HG03565 (cell line): ENCODE measurements at regions not wholly inside any gene's neighbourhood (a gene's known extent, or its start where the extent isn't known, plus 50 kb on each side); places are given as distances from the start of the nearest gene placed in this dataset.
"Not testable (repeated sequence)": the region's sequence is repeated elsewhere in the genome, so short reads cannot be mapped to it uniquely, and the experiment has no call there.

Experiments used
- ATAC-seq: cut with Tn5 transposase; IDR thresholded peaks from one replicate; pipeline ENCODE4 v1.9.1; 2021; ENCODE audit warnings: mild to moderate bottlenecking, moderate library complexity; ENCODE audit not compliant: unreplicated experiment

DNA sequence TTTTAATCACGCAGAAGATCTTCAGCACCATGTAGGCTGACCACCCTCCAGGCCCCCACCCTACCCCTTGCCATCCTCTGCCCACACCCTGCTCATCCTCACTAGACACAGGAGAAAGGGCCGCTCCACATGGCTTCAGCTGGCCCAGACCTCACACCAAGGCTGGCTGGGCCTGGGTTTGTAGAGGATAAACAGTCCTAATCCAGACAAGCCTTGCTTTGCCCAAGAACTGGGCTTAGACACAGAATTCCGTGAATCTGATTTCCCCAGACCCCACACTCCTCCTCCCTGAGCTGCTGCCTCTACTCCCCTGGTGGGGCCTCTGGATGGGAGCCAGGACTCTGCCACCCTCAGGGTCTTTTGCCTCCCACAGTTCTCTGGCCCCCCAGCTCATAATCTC, 185.3 kb downstream of the CYP26B1 start:
- ATAC-seq: no peak

DNA sequence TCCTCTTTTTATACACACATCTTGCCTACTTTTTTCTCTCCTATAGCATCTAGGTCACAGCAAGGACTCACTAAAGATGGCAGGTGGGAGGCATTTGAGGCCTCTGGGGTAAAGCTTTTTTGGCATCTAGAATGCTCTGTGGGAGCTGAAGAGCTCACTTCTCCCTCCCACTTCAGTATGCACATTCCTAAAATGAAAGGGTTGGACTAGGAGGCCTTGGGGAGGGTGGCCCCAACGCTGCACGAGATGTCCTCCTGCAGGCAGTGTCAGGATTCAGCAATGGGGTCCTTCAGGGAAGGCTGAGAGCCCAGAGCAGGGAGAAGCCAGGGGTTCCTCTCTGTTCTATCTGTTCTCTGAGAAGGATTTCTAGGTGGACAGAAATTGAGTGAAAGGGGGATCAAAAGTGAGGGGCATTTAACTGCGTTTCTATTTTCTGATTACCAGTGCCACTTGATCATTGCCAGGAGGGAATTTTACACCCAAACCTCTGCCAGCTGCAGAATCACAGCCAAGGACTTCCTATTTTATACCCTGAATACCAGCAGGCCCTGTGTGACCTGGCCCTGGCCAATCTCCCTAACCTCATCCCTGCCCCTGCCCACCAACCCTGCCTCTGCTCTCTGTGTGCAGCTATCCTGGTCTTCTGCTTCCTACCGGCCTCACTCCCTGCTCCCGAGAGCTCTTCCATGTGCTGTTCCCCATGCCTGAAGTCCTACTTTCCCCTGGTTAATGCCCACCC, 186.2 kb downstream of the CYP26B1 start:
- ATAC-seq: no peak

DNA sequence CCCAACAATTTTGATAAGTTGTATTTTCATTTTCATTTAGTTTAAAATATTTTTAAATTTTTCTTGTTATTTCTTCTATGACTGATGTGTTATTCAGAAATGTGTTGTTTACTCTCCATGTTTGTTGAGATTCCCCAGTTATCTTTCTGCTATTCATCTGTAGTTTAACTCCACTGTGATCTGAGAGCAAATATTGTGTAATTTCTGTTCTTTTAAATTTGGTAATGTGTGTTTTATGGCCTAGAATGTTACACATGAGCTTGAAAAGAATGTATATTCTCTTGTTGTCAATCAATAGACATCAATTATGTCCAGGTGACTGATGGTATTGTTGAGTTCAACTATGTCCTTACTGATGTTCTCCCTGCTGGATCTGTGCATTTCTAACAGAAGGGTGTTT, 188.2 kb downstream of the CYP26B1 start:
- no peak for ATAC-seq

DNA sequence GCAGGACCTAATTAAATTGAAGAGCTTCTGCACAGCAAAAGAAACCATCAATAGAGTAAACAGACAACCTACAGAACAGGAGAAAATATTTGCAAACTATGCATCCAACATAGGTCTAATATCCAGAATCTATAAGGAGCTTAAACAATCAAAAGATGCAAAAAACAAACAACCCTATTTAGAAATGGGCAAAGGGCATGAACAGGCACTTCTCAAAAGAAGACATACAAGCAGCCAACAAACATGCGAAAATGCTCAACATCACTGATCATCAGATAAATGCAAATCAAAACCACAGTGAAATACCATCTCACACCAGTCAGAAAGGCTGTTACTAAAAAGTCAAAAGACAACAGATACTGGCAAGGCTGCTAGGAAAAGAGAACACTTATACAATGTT, 189.2 kb downstream of the CYP26B1 start:
- ATAC-seq: not testable (repeated sequence)

DNA sequence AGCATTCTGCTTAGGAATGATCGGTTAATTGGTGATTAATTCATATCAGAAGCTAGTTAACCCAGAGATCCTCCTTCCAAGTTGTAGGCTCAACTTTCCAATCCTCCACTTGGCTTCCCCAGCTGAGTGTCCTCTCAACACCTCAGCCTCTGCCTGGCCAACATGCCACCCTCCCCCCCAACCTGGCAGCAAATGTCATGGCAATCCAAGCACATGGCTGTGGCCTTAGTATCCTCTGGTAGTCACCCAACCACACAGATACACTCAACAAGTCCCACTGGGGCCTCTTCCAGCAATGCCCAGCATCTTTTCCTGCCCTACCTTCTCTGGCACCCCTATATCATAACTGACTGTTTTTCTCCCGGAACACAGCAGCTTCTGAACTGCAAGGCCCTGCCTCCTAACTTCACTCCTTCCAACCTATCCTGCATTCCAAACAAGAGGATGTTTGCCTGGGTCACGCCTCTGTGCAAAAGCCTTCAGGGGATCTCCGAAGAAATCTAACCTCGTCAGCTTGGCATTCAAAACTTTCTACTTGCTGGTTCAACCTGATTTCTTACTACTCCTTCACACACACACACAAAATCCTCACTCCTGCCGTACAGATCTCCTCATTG, 195.0 kb downstream of the CYP26B1 start:
- ATAC-seq: no peak

DNA sequence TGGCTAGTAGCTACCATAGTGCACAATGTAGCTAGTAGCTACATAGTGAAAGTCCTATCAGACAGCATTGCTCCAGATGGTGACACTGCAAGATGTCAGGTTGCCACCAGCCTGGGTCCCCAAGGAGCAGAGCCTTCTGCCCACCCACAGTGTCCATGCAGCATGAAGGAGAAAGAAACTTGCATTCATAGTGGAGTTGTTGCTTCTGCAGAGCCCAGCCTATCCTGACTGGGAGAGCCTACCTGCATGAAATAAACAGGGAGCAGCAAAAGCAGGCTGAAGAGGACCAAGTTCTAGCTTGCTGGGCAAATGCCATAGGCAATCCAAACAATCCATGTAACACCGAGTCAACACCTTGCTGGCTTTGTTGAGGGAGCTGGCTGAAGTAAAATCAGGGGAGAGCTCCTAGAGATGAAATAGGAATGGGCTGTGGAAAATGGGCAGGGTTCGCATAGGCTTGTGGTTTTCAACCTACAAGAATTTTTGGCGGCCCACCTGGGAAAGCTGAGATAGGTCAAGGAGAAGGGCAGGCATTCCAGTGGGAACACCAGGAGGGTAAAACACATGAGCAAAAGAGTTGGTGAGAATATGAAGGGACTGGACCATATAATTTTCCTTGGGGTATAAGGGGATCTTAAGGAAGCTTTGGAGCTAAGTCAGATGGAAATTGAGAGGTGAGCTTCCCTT, 195.8 kb downstream of the CYP26B1 start:
- ATAC-seq: no peak

DNA sequence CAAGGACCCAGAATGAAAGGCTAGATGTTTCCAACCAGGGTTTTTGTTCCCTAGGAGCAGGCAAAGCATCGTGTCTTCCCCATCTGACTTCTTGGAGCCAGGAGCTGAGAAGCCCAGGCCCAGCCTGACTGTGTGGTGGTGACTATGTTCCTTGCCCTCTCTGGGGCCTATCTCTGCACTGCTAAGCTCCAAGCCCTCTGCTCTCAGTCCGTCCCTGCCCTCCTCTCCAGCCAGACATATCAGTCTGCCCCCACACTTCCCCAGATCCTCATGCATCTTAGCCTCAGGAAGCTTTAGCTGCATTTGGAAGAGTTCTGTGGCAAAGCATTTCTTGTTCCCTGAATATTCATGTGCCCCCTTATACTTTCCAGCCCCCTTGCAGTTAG, 196.6 kb downstream of the CYP26B1 start:
- ATAC-seq: no peak

DNA sequence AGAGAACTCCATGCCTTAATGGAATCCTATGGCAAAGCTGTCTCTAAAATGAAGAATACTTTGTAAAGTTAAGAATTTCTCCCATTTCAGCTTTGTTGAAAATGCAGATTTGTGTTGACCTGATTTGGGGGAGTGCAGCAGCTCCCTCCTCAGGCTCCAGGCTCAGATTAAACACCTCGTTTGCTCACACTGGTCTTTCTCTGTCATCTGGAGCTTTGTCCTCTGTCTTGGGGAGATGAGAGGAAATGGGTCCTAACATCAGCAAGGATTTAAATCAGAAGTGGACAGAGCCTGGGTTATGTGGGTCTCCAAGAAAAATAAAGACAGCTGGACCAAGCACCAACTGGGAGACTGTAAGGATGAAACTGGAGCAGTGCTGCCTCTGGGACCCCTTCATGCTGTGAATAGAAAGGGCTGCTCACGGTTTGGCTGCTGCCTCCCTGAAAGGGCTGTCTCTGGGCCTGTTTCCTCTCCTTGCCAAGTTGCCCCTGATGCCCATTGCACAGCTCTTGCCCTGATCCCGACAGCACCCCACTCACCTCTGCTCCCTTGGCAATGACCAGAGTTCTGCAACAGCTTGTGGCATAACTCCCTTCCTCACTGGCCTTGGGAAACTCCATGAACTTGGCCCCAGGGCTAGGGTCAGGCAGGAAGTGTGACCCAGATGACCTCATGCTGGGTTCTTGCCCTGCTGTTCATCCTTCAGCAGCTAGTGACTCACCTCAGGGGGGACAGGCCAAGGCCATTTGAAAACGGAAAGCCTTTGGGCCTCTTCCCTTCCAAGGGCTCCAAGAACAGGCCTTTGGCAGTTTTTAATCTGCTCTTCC, 197.2 kb downstream of the CYP26B1 start:
- ATAC-seq: no peak

DNA sequence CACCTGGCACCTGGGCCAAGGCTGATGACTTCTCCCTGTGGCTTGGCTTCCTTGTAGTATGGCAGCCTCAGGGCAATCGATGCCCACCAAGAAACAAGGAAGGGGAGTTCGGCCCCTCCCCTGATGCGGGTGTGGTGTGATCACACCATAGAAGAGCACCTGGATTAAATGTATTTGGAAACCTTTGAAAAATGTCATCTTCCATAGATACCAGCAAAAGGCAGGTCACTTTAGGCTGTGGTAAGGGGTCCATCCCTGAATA, 198.2 kb downstream of the CYP26B1 start:
- ATAC-seq: no peak

DNA sequence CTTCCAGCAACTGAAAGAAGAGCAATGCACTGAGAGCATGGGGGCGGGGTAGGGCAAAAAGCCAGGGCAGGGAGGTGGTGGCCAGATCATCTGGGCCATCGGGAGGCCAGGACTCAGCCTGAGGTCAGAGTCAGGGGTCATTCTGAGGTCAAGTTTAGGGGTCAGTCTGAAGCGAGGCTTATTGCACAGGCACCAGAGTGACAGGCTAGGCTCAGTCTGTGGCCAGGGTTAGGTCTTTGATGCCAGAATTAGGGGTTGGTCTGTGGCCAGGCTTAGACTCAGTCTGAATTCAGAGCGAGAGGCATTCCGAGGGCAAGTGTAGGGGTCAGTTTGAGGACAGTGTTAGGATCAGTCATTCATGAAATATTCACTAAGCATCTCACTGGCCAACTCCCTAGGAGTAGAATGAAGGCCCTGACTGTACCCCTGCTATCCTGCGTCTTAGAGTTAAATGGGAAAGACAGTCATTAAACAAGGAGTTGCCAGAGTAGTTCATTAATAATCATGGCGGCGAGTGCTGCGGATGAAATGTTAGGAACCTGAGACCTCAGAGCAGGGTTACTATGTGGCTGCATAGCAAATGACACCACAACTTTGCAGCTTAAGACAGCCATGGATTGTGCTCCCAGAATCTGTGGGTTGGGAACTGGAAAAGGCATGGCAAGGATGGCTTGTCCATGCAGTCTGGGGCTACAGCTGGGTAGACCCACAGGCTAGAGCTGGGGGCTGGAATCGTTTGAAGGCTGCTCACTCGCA, 198.7 kb downstream of the CYP26B1 start:
- no peak for ATAC-seq

DNA sequence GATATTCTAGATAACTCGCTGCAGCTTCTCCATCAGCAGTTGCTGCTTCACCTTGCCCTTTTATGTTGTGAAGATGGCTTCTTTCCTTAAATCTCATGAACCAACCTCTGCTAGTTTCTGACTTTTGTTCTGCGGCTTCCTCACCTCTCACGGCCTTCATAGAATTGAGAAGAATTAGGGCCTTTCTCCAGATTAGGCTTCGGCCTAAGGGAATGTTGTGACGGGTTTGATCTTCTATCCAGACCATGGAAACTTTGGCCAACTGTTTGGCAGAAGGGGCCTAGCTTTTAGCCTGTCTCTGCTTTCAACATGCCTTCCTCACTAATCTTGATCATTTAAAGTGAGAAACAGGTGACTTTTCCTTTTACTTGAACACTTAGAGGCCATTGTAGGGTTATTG, 199.9 kb downstream of the CYP26B1 start:
- no peak for ATAC-seq

DNA sequence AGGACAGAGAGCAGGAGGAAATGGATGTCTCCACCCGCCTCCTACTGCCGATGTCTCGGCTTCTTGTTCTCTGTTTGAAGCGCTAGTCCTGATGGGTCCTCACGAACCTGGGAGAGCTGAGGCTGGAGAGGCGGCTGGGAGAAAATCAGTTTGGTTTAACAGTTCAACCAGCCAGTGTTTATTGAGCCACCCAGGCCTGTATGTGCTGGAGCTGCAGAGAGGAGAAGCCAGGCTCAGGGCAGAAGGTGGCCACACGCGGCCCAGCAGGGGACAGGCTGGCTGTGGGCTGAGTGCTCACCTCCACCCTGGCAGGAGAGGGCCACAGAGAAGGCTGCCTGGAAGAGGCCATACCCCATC, 202.1 kb downstream of the CYP26B1 start:
- ATAC-seq: no peak

DNA sequence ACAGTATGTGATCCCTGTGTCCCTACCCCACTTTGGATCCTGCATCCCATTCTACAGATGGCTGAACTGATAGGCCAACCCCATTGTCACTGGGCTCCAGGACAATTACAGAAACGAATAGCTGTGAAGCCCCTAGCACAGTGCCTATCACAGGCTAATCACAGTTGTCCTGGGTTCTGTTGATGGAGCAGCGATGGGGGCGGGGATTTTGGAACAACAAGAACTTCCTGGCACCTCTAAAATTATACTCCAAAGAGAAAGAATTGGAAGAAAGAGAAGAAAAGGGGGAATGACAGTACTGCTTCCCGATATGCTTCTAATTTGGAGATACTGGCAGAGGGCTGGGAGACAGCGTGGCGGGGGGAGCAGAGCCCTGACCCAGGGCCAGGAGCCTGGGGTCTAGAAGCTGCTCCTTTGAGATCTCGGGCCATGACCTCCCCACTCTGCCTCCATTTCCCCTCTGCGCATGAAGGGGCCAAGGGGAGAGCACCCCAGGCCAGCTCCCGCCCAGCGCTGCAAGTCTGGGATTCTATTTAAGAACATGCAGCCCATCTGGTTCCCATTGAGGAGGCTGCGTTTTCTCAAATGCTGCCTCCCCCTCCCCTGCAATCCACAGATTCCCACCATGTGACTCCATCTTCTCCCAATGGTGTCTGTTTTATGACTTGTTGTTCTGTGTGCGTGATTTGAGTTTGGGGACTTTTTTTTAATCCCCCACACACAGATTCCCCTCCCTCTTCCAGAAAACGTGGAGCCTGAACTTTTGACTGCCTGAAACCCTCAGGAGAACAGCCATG, 202.7 kb downstream of the CYP26B1 start:
- no peak for ATAC-seq

DNA sequence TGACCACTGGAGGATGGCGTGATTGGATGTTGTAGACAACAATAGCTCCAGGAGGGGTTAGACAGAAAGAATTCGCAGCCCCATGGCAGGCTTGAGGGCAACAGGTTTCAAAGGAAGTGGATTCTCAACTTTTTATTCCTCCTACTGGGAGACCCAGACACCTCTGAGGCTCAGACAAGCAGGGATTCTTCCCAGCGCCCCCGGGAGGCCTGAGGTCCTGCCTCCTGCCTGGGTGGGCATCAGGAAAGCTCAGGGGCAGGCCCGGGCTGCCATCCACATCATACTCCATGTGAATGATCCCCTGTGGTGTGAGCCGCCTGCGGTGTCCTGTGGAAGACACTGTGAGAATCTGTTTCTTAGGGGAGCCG, 203.5 kb downstream of the CYP26B1 start:
- ATAC-seq: no peak

DNA sequence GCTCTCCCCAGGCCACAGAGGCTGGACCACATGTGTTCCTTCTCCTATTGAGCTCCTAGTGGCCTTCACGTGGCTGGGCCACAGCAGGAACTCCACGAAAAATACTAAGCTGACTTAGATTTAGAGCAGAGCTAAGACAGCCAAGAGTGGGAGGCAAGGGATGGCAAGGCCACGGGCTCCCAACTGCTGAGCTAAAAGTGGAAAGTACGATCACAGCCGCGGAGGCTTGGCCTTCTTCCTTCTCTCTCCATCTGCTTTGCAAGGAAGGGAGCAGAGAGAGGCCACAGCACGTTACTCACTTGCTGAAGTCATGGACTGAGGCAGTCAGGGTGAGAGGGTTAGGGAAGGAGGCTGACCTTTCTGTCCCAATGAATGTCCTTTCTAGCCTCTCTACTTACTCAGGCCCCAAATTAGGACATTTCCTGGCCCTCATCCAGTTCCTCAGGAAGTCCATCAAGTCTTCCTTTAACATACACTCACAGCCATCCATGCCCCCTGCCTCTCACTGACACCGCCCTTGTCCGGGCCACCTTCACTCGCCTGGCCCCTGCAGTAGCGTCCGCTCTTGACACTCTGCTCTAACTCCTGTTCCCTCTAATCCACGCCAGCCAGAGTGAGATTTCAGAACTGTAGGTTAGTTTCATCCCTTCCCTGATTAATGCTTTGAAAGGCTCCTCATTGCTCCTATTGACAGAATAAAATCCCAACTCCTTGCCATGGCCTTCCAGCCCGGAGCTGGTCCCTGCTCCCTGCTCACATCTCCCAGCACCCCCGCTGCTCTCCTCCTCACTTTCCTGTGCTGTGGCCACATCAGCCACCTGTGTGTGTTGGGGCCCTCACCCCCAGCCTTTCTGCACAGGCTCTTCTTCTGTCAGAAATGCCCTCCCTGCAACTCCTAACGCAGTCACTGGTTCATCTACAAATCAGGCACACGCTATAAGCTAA, 204.2 kb downstream of the CYP26B1 start:
- no peak for ATAC-seq

DNA sequence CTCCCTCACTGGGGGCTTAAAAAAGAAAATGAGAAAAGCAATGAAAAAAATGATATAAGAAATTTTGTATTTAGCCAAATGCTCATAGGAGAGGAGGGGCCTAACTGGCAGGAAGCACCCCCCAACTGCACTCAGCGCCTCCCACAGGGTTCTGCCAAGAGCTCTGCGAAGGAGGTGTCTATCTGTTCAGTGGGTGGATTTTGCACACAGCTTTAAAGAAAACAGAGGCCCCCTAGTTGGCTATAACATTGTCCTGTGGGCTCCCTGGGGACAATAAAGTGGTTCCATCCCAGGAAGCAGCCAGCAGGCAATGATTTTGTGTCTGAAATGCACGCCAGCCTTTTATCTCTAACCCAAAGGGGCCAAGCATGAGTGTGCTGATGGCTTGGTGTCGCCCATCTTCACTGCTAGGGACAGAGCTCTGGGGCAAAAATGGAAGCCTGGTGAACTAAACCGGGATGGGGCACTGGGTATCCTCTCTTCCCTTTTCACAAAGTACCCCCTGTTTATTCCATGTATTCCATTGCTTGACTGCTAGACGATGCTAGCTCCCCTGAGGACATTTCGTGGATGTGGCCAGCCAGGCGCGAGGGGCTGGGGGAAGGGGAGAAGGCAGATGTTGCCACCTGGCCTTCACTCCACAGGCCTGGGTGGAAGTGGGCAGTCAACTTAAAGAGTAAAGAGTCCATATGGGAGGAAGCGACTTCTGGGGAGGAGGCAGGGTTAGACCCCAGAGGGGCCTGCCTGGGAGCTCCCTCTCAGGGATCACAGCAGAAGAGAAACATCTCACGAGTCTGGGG, 205.7 kb downstream of the CYP26B1 start:
- ATAC-seq: no peak

DNA sequence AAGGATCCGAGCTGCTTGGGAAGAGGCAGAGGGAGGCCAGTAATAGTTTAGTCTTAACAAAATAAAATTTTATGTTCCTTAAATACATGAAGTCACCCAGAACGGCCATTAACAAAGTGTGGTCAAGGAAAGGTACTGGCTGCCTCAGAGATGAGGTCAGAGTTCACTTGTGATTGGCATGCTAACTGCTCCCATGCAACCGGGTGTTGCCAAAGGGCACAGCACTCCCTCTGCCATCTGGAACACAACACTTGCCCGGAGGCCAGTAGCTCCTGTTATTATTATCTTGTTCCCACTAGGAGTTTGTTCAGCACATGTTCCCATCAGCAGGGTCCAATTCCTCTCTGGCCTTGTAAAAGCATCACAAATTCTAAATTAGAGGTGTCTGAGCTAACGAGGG, 207.0 kb downstream of the CYP26B1 start:
- ATAC-seq: no peak
